K562 (cell line): ENCODE measurements at regions not wholly inside any gene's neighbourhood (a gene's known extent, or its start where the extent isn't known, plus 50 kb on each side); places are given as distances from the start of the nearest gene placed in this dataset.

Experiments used
- BACH1 ChIP-seq: fragments of 200-800 bp; sonication (Bioruptor generic); IDR thresholded peaks from 2 replicates; pipeline ENCODE4 v1.6.1; 2016; ENCODE audit warnings: missing genetic modification characterization, missing compliant biosample characterization
- FOXJ3 ChIP-seq: sonication (generic); formaldehyde crosslinking; IDR thresholded peaks from 2 replicates; pipeline ENCODE4 v1.4.0; 2020; ENCODE audit warnings: mild to moderate bottlenecking, missing genetic modification reagents
- MXI1 ChIP-seq: IDR thresholded peaks from 2 replicates; pipeline ENCODE4 v1.6.1; 2011; ENCODE audit warnings: low read depth, mild to moderate bottlenecking, improper control_type of control experiment, low read length
- POLR2A ChIP-seq: fragments of 450-650 bp; conservative IDR thresholded peaks from 2 replicates; pipeline ENCODE4 v1.6.1; 2016
- RAD51 ChIP-seq: fragments of 450-650 bp; IDR thresholded peaks from 2 replicates; pipeline ENCODE4 v1.7.1; 2016; ENCODE audit warnings: low read depth, mild to moderate bottlenecking, borderline replicate concordance
- SNRNP70 ChIP-seq: fragments of 200-400 bp; formaldehyde crosslinking; optimal IDR thresholded peaks from 2 replicates; pipeline ENCODE3; 2017; ENCODE audit warnings: low read depth, low read length
- TAF9B ChIP-seq: fragments of 450-650 bp; IDR thresholded peaks from 2 replicates; pipeline ENCODE4 v1.6.1; 2018; ENCODE audit warnings: mild to moderate bottlenecking; ENCODE audit not compliant: partially characterized antibody
- U2AF1 ChIP-seq: fragments of 200-400 bp; formaldehyde crosslinking; optimal IDR thresholded peaks from 2 replicates; pipeline ENCODE3; 2017; ENCODE audit warnings: mild to moderate bottlenecking, low read depth, low read length, moderate library complexity
- ZFX ChIP-seq: sonication (generic); formaldehyde crosslinking; IDR thresholded peaks from 2 replicates; pipeline ENCODE4 v1.8.0; 2022; ENCODE audit warnings: mild to moderate bottlenecking, missing genetic modification reagents, moderate library complexity
- ZNF174 ChIP-seq: fragments of 250-450 bp; sonication (Bioruptor Pico); IDR thresholded peaks from 2 replicates; pipeline ENCODE4 v1.4.0; 2020; ENCODE audit warnings: mild to moderate bottlenecking

DNA sequence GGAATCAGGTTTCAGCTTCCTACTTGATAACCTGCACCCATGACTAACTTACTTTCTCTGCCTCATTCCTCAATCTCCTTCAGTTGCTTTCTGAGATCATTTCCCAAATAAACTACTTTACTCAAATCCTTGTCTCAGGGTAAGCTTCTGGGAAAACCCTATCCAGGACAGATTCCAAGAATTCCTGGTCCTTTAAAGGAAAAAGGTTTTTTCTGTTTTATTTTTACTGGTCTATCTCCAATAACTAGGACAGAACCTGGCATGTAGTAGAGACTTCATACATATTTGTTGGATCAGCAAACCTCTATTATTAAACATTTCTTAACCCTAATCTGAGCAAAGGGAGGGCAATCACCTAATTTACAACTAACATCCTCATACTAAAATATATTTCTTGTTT is 910.5 kb upstream of the CHORDC1 start:
- TF ChIP-seq SNRNP70 (no peak), ZNF174 (CRISPR knock-in tag) (no peak), POLR2A (no peak), ZFX (CRISPR knock-in tag) (no peak), RAD51 (no peak), TAF9B (no peak), BACH1 (tag) (no peak), FOXJ3 (CRISPR knock-in tag) (no peak), U2AF1 (no peak), MXI1 (no peak)
